ENCODE measurements at regions not wholly inside any gene's neighbourhood (a gene's known extent, or its start where the extent isn't known, plus 50 kb on each side); places are given as distances from the start of the nearest gene placed in this dataset.

DNA sequence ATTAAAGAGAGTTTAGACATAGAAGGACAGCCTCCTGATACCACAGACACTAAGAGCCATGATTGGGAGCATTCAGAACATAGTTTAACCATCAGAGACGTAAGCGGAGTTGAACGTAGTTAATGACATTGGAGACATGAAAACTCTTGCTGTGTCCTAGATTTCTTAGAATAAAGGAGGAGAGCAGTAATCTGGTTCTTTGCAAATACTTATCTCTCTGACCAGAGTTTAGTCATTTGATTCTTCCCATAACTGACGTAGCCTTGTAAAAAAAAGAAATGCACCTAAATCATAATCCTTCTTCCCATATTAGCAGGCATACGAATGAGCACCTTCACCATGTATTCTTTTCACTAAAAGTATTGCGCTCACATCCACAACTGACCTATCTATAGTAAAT is 433.3 kb upstream of the SMC2 start:
- Mint-ChIP-seq H3K27ac (ENCODE audit: unreplicated experiment) (no peak overlapping the region), H3K27me3 (ENCODE audit: unreplicated experiment) (no peaks in the 10 kb centered on the region), H3K4me1 (ENCODE audit: unreplicated experiment) (no peaks in the 10 kb centered on the region), H3K9me3 (ENCODE audit: unreplicated experiment) (peaks cover 25% of the 10 kb centered on the region), H3K36me3 (ENCODE audit: low read depth, unreplicated experiment) (no peaks in the 10 kb centered on the region), H3K4me3 (ENCODE audit: unreplicated experiment) (no peak overlapping the region)
- TF ChIP-seq CTCF (IDR thresholded peaks at IDR 0.05; ENCODE audit: unreplicated experiment) = no peak
- no peak for DNase-seq (ENCODE audit: low spot score)

GRCh38 chr9:103661663-103662062 is 432.4 kb upstream of the SMC2 start:
- no peak overlapping the region for H3K27ac Mint-ChIP-seq (ENCODE audit: unreplicated experiment)
- peaks cover 27% of the 10 kb centered on the region for H3K9me3 Mint-ChIP-seq (ENCODE audit: unreplicated experiment)
- no peak for DNase-seq (ENCODE audit: low spot score)
- H3K27me3 Mint-ChIP-seq (ENCODE audit: unreplicated experiment) = no peaks in the 10 kb centered on the region
- no peak for TF ChIP-seq CTCF (IDR thresholded peaks at IDR 0.05; ENCODE audit: unreplicated experiment)
- no peaks in the 10 kb centered on the region for H3K4me1 Mint-ChIP-seq (ENCODE audit: unreplicated experiment)
- H3K36me3 Mint-ChIP-seq (ENCODE audit: low read depth, unreplicated experiment) = no peaks in the 10 kb centered on the region
- H3K4me3 Mint-ChIP-seq (ENCODE audit: unreplicated experiment) = no peak overlapping the region

GRCh38 chr9:103669296-103669695 is 424.8 kb upstream of the SMC2 start:
- TF ChIP-seq CTCF (IDR thresholded peaks at IDR 0.05; ENCODE audit: unreplicated experiment) = no peak
- no peak overlapping the region for H3K4me3 Mint-ChIP-seq (ENCODE audit: unreplicated experiment)
- H3K27ac Mint-ChIP-seq (ENCODE audit: unreplicated experiment) = no peak overlapping the region
- H3K4me1 Mint-ChIP-seq (ENCODE audit: unreplicated experiment) = no peaks in the 10 kb centered on the region
- peaks cover 12% of the 10 kb centered on the region for H3K9me3 Mint-ChIP-seq (ENCODE audit: unreplicated experiment)
- no peak for DNase-seq (ENCODE audit: low spot score)
- H3K27me3 Mint-ChIP-seq (ENCODE audit: unreplicated experiment) = no peaks in the 10 kb centered on the region
- no peaks in the 10 kb centered on the region for H3K36me3 Mint-ChIP-seq (ENCODE audit: low read depth, unreplicated experiment)

GRCh38 chr9:103674271-103674670 is 419.8 kb upstream of the SMC2 start:
- TF ChIP-seq CTCF (IDR thresholded peaks at IDR 0.05; ENCODE audit: unreplicated experiment) = no peak

GRCh38 chr9:103680581-103680980 is 413.5 kb upstream of the SMC2 start:
- Mint-ChIP-seq H3K9me3 (ENCODE audit: unreplicated experiment) (peaks cover 27% of the 10 kb centered on the region), H3K4me3 (ENCODE audit: unreplicated experiment) (no peak overlapping the region), H3K27ac (ENCODE audit: unreplicated experiment) (no peak overlapping the region), H3K36me3 (ENCODE audit: low read depth, unreplicated experiment) (no peaks in the 10 kb centered on the region), H3K4me1 (ENCODE audit: unreplicated experiment) (no peaks in the 10 kb centered on the region), H3K27me3 (ENCODE audit: unreplicated experiment) (peaks cover under 1% of the 10 kb centered on the region)
- TF ChIP-seq CTCF (IDR thresholded peaks at IDR 0.05; ENCODE audit: unreplicated experiment) = no peak
- DNase-seq (ENCODE audit: low spot score) = no peak

More at GRCh38 chr9:103674271-103674670, 419.8 kb upstream of the SMC2 start:
- Mint-ChIP-seq H3K27me3 (ENCODE audit: unreplicated experiment) (peaks cover 3% of the 10 kb centered on the region), H3K27ac (ENCODE audit: unreplicated experiment) (no peak overlapping the region), H3K4me3 (ENCODE audit: unreplicated experiment) (no peak overlapping the region), H3K36me3 (ENCODE audit: low read depth, unreplicated experiment) (no peaks in the 10 kb centered on the region), H3K9me3 (ENCODE audit: unreplicated experiment) (peaks cover 29% of the 10 kb centered on the region), H3K4me1 (ENCODE audit: unreplicated experiment) (no peaks in the 10 kb centered on the region)
- DNase-seq (ENCODE audit: low spot score) = no peak
